BJ (cell line): ENCODE measurements at regions not wholly inside any gene's neighbourhood (a gene's known extent, or its start where the extent isn't known, plus 50 kb on each side); places are given as distances from the start of the nearest gene placed in this dataset. TPM values are rescaled to one million over a fixed set of nuclear protein-coding genes. Genes with fewer than 3 reads are reported as not detected.
"Not testable (repeated sequence)": the region's sequence is repeated elsewhere in the genome, so short reads cannot be mapped to it uniquely, and the experiment has no call there.

ENCODE experiments used
- CTCF ChIA-PET: fragments of 350-600 bp; formaldehyde crosslinking; extraction: SDS; loops from one replicate; lab custom pipeline; 2021; ENCODE audit warnings: antibody characterized with exemption, inconsistent platforms; lab: Yijun Ruan, JAX
- POLR2A ChIA-PET: fragments of 300-600 bp; sonication (Branson Sonifier 250); formaldehyde crosslinking; extraction: SDS; loops from one replicate; lab custom pipeline; 2021; ENCODE audit warnings: antibody characterized with exemption; lab: Charles Lee
- DNase-seq: peaks from one replicate; pipeline ENCODE4 v3.0.0-alpha.2; 2011; ENCODE audit warnings: low read depth
- H3K27me3 ChIP-seq: 2 replicates; pipeline ENCODE4 v1.6.0; 2011; ENCODE audit warnings: low read length; ENCODE audit not compliant: control insufficient read depth, insufficient read depth
- H3K36me3 ChIP-seq: 2 replicates; pipeline ENCODE4 v1.5.1; 2011; ENCODE audit warnings: low read length; ENCODE audit not compliant: control insufficient read depth, insufficient read depth
- H3K4me3 ChIP-seq: 2 replicates; pipeline ENCODE4 v1.5.1; 2011; ENCODE audit warnings: low read depth, mild to moderate bottlenecking, control low read depth, low read length
- small RNA-seq: library from RNA; depleted of rRNA; stranded (forward); fragments of <200 nt; gene quantifications from one replicate; pipeline ENCODE3, GENCODE V24; 2012; ENCODE audit warnings: low replicate concordance, low read depth; ENCODE audit not compliant: insufficient read length

DNA sequence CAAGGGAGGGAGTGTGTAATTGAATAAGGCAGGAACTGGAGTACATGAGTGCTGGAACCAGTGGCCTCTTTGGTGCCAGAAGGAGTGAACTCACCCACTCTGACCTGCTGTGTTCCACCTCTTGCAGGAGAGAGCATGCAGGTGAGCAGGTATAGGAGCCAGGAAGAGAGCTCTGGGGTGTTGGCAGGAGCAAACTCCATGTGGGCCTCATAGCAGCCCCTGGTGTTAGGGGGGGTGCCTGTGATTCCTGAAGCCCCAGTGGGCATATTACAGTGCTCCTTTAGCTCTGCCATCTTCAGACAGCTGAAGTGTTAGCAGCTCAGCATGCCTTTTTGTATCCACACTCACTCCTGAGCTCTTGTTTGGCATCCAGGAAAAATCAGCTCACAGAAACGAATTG lies 549.4 kb upstream of the TPTE start:
- H3K27me3 ChIP-seq, H3K4me3 ChIP-seq, POLR2A ChIA-PET, DNase-seq, CTCF ChIA-PET, H3K36me3 ChIP-seq: not testable (repeated sequence)

DNA sequence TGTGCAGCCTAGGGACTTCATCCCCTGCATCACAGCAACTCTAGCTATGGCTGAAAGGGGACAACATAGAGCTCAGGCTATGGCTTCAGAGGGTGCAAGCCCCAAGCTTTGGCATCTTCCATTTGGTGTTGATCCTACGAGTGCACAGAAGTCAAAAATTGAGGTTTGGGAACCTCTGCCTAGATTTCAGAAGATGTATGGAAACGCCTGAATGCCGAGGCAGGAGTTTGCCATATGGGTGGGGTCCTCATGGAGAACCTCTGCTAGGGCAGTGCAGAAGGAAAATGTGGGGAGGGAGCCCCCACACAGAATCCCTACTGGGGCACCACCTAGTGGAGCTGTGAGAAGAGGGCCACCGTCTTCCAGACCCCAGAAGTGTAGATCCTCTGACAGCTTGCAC lies 543.0 kb upstream of the TPTE start:
- H3K4me3 ChIP-seq, CTCF ChIA-PET, POLR2A ChIA-PET, DNase-seq, H3K27me3 ChIP-seq, H3K36me3 ChIP-seq: not testable (repeated sequence)

DNA sequence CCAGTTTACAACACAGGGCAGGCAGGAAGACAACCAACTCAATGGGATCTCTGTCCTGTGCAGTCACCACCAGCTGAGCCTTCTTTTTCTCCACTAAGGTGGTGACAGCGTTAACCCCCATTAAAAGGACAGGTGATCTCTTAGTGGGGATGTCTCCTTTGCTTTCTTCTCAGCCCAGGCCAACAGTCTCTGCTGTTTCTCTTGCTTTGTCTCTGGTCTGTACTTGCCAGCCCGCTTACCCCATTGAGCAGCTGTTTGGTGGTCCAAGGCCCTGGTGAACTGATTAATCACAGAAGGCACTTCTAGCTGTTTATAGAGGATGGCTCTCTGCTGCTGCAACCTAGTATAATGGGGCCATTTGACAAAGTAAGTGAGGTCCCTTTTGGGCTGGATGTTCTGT lies 523.9 kb upstream of the TPTE start:
- H3K4me3 ChIP-seq, POLR2A ChIA-PET, DNase-seq, H3K36me3 ChIP-seq, CTCF ChIA-PET, H3K27me3 ChIP-seq: not testable (repeated sequence)

DNA sequence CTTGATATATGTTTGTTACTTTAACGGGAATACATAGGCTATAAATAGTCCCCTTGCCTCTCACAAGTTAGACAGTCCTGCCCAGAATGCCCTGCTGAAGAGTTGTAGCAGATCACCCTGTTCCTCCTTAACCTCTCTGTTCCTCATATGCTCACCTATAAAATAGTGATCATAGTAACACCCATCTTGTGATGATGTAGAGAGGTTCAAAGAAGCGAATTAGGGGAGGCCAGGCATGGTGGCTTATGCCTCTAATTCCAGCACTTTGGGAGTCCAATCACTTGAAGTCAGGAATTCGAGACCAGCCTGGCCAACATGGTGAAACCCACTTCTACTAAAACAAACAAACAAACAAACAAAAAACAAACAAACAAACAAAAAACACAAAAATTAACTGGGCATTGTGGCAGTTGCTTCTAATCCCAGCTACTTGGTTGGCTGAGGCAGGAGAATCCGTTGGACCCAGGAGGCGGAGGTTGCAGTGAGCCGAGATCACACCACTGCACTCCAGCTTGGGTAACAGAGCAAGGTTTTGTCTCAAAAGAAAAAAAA lies 518.5 kb upstream of the TPTE start:
- H3K27me3 ChIP-seq, CTCF ChIA-PET, POLR2A ChIA-PET, H3K36me3 ChIP-seq, DNase-seq, H3K4me3 ChIP-seq: not testable (repeated sequence)

DNA sequence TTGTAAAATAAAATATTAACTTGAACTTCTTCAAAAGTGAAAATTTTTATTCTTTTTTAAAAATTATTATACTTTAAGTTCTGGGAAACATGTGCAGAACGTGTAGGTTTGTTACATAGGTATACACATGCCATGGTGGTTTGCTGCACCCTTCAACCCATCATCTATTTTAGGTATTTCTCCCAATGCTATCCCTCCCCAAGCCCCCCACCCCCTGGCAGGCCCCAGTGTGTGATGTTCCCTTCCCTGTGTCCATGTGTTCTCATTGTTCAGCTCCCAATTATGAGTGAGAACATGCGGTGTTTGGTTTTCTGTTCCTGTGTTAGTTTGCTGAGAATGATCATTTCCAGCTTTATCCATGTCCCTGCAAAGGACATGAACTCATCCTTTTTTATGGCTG lies 515.6 kb upstream of the TPTE start:
- POLR2A ChIA-PET, H3K36me3 ChIP-seq, H3K27me3 ChIP-seq, DNase-seq, CTCF ChIA-PET, H3K4me3 ChIP-seq: not testable (repeated sequence)

DNA sequence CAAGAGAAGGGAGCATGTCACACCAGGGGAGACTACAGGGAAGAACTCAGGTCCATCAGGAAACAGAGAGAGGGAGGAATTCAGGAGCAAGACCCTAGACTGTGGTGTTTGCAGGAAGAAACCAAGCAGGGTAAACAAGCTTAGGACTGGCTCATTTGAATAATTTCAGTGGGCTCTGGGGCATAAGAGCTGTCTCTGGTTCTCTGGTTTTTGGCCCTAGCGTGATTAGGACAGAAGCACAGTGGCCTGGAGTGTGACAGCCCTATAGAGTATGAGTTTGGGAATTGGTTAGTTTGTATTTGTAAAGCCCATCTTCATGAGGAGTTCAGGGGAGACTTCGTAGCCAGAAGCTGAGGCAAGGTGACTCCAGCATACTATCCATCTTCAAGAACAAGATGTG lies 504.4 kb upstream of the TPTE start:
- CTCF ChIA-PET, H3K4me3 ChIP-seq, H3K27me3 ChIP-seq, DNase-seq, H3K36me3 ChIP-seq, POLR2A ChIA-PET: not testable (repeated sequence)

DNA sequence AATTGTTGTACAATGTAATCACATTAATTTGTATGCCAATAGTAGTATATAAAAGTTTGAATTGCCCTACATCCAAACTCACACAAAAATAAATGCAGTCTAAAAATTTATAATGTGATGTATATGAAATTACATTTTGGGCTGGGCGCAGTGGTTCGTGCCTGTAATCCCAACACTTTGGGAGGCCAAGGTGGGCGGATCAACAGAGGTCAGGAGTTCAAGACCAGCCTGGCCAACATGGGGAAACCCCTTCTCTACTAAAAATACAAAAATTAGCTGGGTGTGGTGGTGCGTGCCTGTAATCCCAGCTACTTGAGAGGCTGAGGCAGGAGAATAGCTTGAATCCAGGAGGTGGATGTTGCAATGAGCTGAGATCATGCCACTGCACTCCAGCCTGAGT lies 503.6 kb upstream of the TPTE start:
- CTCF ChIA-PET, H3K27me3 ChIP-seq, H3K4me3 ChIP-seq, POLR2A ChIA-PET, H3K36me3 ChIP-seq, DNase-seq: not testable (repeated sequence)

DNA sequence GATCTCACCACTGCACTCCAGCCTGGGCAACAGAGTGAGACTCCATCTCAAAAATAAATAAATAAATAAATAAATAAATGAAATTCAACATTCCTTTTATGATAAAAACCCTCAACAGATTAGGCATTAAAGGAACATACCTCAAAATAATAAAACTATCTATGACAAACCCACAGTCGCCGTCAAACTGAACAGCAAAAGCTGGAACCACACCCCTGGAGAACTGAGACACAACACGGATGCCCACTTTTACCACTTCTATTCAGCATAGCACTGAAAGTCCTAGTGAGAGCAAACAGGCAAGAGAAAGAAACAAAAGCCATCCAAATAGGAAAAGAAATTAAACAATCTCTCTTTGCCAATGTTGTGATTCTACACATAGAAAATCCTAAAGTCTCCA lies 499.9 kb upstream of the TPTE start:
- H3K27me3 ChIP-seq, POLR2A ChIA-PET, H3K36me3 ChIP-seq, H3K4me3 ChIP-seq, CTCF ChIA-PET, DNase-seq: not testable (repeated sequence)

DNA sequence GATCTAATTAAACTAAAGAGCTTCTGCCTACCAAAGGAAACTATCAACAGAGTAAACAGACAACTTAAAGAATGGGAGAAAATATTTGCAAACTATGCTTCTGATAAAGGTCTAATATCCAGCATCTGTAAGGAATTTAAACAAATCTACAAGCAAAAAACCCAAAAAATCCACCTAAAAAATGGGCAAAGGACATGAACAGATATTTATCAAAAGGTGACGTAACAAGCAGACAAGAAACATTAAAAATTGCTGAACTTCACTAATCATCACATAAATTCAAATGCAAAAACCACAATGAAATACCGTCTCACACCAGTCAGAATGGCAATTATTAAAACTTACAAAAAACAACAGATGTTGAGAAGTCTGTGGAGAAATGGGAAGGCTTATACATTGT lies 498.6 kb upstream of the TPTE start:
- CTCF ChIA-PET, H3K4me3 ChIP-seq, H3K36me3 ChIP-seq, H3K27me3 ChIP-seq, POLR2A ChIA-PET, DNase-seq: not testable (repeated sequence)

Small RNA genes in the stretch of these regions (small RNA-seq; reads per million reads assigned to genes)
- gene AC018692.3 (not detected), gene RF00003 (3.2 reads per million, percentile 41 among the genes with 10 or more reads in this experiment), gene RF00156 (not detected), gene RN7SL52P (not detected)
